ENCODE measurements at regions not wholly inside any gene's neighbourhood (a gene's known extent, or its start where the extent isn't known, plus 50 kb on each side); places are given as distances from the start of the nearest gene placed in this dataset.

- no peak for DNase-seq (ENCODE audit: low read depth, low spot score)
These were observed 172.5 kb upstream of the PRNP start for GRCh38 chr20:4513720-4514119.

GRCh38 chr20:4512891-4513550 lies 173.2 kb upstream of the PRNP start:
- no peak for DNase-seq (ENCODE audit: low read depth, low spot score)

GRCh38 chr20:4511776-4512175 lies 174.5 kb upstream of the PRNP start:
- DNase-seq (ENCODE audit: low read depth, low spot score) = no peak

- no peak for DNase-seq (ENCODE audit: low read depth, low spot score)
These were observed 176.3 kb upstream of the PRNP start for GRCh38 chr20:4509825-4510522.

- no peak for DNase-seq (ENCODE audit: low read depth, low spot score)
These were observed 177.5 kb upstream of the PRNP start for GRCh38 chr20:4508773-4509172.

GRCh38 chr20:4507288-4507719 lies 179.0 kb upstream of the PRNP start:
- DNase-seq (ENCODE audit: low read depth, low spot score) = no peak

- DNase-seq (ENCODE audit: low read depth, low spot score) = no peak
These were observed 181.4 kb upstream of the PRNP start for GRCh38 chr20:4504814-4505213.

- no peak for DNase-seq (ENCODE audit: low read depth, low spot score)
These were observed 183.5 kb upstream of the PRNP start for GRCh38 chr20:4502756-4503155.

- DNase-seq (ENCODE audit: low read depth, low spot score) = no peak
These were observed 192.9 kb upstream of the PRNP start for GRCh38 chr20:4493386-4493785.

GRCh38 chr20:4491643-4492042 lies 194.6 kb upstream of the PRNP start:
- DNase-seq (ENCODE audit: low read depth, low spot score) = no peak

GRCh38 chr20:4490606-4491280 lies 195.5 kb upstream of the PRNP start:
- DNase-seq (ENCODE audit: low read depth, low spot score) = no peak

- no peak for DNase-seq (ENCODE audit: low read depth, low spot score)
These were observed 196.2 kb upstream of the PRNP start for GRCh38 chr20:4490045-4490444.

GRCh38 chr20:4488407-4489339 lies 197.6 kb upstream of the PRNP start:
- DNase-seq (ENCODE audit: low read depth, low spot score) = no peak

- DNase-seq (ENCODE audit: low read depth, low spot score) = no peak
These were observed 201.8 kb upstream of the PRNP start for GRCh38 chr20:4484379-4484997.

- DNase-seq (ENCODE audit: low read depth, low spot score) = no peak
These were observed 202.3 kb upstream of the PRNP start for GRCh38 chr20:4483961-4484360.

GRCh38 chr20:4483486-4483885 lies 202.8 kb upstream of the PRNP start:
- DNase-seq (ENCODE audit: low read depth, low spot score) = no peak

- DNase-seq (ENCODE audit: low read depth, low spot score) = no peak
These were observed 206.2 kb upstream of the PRNP start for GRCh38 chr20:4480104-4480503.

- DNase-seq (ENCODE audit: low read depth, low spot score) = no peak
These were observed 209.3 kb upstream of the PRNP start for GRCh38 chr20:4476903-4477500.

- DNase-seq (ENCODE audit: low read depth, low spot score) = no peak
These were observed 213.3 kb upstream of the PRNP start for GRCh38 chr20:4472906-4473305.

- DNase-seq (ENCODE audit: low read depth, low spot score) = no peak
These were observed 215.0 kb upstream of the PRNP start for GRCh38 chr20:4471221-4471620.

GRCh38 chr20:4470375-4470774 lies 215.9 kb upstream of the PRNP start:
- no peak for DNase-seq (ENCODE audit: low read depth, low spot score)

Measured in activated CD4-positive, CD25-positive, alpha-beta regulatory T cell treated with anti-CD3 and anti-CD28 coated beads, Interleukin-2, amount 50 U/mL, for 16 hours (primary cell).